C4-2B (cell line): ENCODE measurements at regions not wholly inside any gene's neighbourhood (a gene's known extent, or its start where the extent isn't known, plus 50 kb on each side); places are given as distances from the start of the nearest gene placed in this dataset.

ENCODE experiments used
- H3K27ac ChIP-seq: fragments of 450-650 bp; 2 replicates; pipeline ENCODE4 v1.5.1; 2017
- ZFX ChIP-seq: fragments of 450-650 bp; IDR thresholded peaks from 2 replicates; pipeline ENCODE4 v1.6.1; 2017
- TF ChIP-seq, protein P1 (sequence below): fragments of 450-650 bp; conservative IDR thresholded peaks from 2 replicates; pipeline ENCODE4 v1.5.1; 2017; ENCODE audit warnings: mild to moderate bottlenecking

DNA sequence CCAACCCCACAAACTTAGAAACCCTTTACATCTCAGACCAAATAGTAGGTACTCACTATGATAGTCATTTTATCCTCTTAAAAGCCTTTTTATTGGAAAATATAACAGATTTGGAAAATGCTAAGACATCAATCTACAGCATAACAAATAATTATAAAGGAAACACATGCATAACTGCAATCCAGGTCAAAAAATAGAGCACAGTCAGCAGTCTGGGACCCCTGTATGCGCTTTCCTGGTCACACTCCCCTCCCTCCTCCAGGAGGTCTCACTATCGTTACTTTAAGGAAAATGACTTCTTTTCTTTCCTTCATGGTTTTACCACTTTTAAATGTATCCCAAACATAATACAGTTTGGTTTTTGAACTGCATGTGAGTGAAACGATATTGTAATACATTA is 90.5 kb upstream of the CCDC150 start:
- TF ChIP-seq, protein P1, sequence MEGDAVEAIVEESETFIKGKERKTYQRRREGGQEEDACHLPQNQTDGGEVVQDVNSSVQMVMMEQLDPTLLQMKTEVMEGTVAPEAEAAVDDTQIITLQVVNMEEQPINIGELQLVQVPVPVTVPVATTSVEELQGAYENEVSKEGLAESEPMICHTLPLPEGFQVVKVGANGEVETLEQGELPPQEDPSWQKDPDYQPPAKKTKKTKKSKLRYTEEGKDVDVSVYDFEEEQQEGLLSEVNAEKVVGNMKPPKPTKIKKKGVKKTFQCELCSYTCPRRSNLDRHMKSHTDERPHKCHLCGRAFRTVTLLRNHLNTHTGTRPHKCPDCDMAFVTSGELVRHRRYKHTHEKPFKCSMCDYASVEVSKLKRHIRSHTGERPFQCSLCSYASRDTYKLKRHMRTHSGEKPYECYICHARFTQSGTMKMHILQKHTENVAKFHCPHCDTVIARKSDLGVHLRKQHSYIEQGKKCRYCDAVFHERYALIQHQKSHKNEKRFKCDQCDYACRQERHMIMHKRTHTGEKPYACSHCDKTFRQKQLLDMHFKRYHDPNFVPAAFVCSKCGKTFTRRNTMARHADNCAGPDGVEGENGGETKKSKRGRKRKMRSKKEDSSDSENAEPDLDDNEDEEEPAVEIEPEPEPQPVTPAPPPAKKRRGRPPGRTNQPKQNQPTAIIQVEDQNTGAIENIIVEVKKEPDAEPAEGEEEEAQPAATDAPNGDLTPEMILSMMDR: no peak
- no peak for TF ChIP-seq ZFX
- H3K27ac ChIP-seq: no peak overlapping the region

DNA sequence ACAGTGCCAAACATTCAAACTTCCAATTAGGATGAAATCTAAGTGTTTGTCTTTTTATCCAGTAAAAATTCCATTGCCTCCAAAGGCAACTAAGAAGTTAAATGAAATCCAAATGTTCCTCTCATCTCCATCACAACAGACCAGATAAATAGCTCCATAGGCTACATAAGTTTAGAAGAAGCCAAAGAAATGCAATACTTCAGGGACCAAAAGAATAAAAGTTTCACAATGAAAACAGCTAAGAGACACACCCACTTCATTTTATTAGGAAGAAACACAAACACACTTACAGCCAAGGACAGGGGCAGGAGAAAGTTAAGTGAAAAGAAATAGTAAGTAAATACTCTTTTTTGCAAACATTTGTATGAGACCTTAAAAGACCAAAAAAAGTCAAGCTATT is 88.5 kb upstream of the CCDC150 start:
- TF ChIP-seq ZFX: no peak
- TF ChIP-seq, protein P1: no peak

DNA sequence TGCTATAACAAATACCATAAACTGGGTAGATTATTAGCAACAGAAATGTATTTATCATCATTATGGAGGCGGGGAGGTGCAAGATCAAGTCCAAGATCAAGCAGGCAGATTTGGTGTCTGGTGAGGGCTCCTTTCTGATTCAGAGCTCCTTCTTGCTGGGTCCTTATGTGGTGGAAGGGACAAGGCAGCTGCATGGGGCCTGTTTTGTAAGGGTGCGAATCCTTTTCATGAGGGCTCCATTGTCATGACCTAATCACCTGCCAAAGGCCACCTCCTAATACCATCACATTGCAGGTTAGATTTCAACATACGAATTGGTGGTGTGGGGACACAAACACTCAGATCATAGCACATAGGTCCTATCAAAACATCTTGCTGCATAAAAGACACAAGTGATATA is 84.4 kb upstream of the CCDC150 start:
- TF ChIP-seq, protein P1: no peak
- no peak for TF ChIP-seq ZFX
- no peak overlapping the region for H3K27ac ChIP-seq

More for the DNA sequence above, 88.5 kb upstream of the CCDC150 start:
- H3K27ac ChIP-seq: no peak overlapping the region

GRCh38 chr2:196555726-196556125 is 83.8 kb upstream of the CCDC150 start:
- no peak for TF ChIP-seq ZFX
- TF ChIP-seq, protein P1: no peak
- H3K27ac ChIP-seq: no peak overlapping the region

DNA sequence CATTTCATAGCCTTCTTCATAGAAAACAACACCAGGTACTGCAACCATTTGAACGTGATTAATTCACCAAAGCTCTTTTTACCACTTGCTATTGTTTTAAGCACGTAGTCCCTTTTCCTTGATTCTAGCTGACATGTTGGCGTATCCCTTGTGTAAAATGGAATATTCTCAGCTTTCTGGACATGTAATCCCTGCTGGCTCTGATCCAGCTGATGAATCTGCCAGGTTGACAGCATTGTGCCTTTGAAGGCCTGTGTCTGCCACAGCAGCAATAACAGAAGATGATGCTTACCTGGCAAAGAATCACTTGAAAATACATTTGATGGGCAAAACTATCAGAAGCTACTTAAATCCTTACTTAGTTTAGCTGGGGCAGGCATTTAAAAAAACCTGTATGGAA is 81.0 kb upstream of the CCDC150 start:
- TF ChIP-seq, protein P1: no peak
- no peak for TF ChIP-seq ZFX
- no peak overlapping the region for H3K27ac ChIP-seq

- TF ChIP-seq, protein P1: no peak
- TF ChIP-seq ZFX: no peak
- no peak overlapping the region for H3K27ac ChIP-seq
Measured at GRCh38 chr2:196563876-196564275, 75.6 kb upstream of the CCDC150 start.

- TF ChIP-seq, protein P1: no peak
- no peak for TF ChIP-seq ZFX
- H3K27ac ChIP-seq: no peak overlapping the region
Measured at GRCh38 chr2:196565106-196565765, 74.3 kb upstream of the CCDC150 start.
